ENCODE measurements at regions not wholly inside any gene's neighbourhood (a gene's known extent, or its start where the extent isn't known, plus 50 kb on each side); places are given as distances from the start of the nearest gene placed in this dataset.

DNA sequence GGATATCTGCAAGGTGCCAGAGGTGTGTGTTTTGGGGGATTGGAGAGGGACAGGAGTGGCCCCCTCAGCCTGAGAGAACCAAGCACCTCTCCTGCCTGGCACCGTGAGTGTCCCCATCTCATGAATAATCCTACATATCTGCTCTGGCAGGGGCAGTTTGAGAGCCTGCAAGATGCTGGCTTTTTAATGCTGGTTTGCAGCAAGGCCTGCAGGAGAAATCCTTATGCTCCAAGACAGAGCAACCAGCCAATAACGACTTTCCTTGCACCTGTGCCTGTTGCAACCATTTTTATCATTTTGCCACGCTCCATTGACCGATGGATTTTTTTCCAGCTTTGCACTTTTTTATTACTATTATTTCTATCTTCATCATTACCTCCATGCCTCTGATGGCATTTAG, 259.4 kb upstream of the SKOR2 start:
- DNase-seq = no peak
- H3K4me3 ChIP-seq (ENCODE audit: low read depth in 1 of 3, low read length in 3 of 3) = no peak overlapping the region
- no peaks in the 10 kb centered on the region for H3K36me3 ChIP-seq (ENCODE audit: control insufficient read depth in 3 of 3, insufficient read depth in 2 of 3, low read depth in 1 of 3, low read length in 3 of 3)
- H3K9me3 ChIP-seq (ENCODE audit: control insufficient read depth in 2 of 2, insufficient read depth in 1 of 2, low read depth in 1 of 2, low read length in 1 of 2) = no peaks in the 10 kb centered on the region
- no peak overlapping the region for H3K27ac ChIP-seq (ENCODE audit: low read depth in 1 of 3, low read length in 2 of 3)
- 88 to 92% (median 88%) methylated on average over 4 of the region's 4 CpGs for WGBS, 3 donors
- H3K4me1 ChIP-seq (ENCODE audit: control insufficient read depth in 3 of 3, insufficient read depth in 2 of 3, low read depth in 1 of 3, low read length in 2 of 3) = no peaks in the 10 kb centered on the region
- no peak for FAIRE-seq
- no peaks in the 10 kb centered on the region for H3K27me3 ChIP-seq (ENCODE audit: control insufficient read depth in 3 of 3, insufficient read depth in 3 of 3, low read length in 3 of 3)

DNA sequence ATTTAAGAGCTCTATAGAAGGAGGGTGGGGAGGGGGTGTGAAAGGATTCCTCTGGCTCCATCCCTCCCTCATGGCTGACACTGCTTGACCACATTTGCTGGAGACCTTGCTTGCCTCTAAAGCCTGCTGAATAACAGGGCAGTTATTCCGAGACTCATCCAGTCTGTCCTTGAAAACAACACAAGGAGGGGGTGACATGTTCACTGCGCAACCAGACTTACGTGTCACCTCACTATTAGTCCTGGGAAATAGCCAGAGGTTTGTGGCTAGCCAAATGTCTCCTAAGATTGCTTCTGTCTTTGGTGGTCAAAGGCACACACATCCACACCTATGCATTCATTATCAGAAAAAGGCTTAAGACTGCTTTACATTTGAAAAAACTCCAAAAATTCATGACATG, 256.2 kb upstream of the SKOR2 start:
- no peak for FAIRE-seq
- no peaks in the 10 kb centered on the region for H3K4me1 ChIP-seq (ENCODE audit: control insufficient read depth in 3 of 3, insufficient read depth in 2 of 3, low read depth in 1 of 3, low read length in 2 of 3)
- WGBS, 3 donors = 79 to 98% (median 88%) methylated on average over 3 of the region's 3 CpGs
- H3K4me3 ChIP-seq (ENCODE audit: low read depth in 1 of 3, low read length in 3 of 3) = no peak overlapping the region
- H3K9me3 ChIP-seq (ENCODE audit: control insufficient read depth in 2 of 2, insufficient read depth in 1 of 2, low read depth in 1 of 2, low read length in 1 of 2) = no peaks in the 10 kb centered on the region
- H3K27ac ChIP-seq (ENCODE audit: low read depth in 1 of 3, low read length in 2 of 3) = no peak overlapping the region
- no peak for DNase-seq
- no peaks in the 10 kb centered on the region for H3K36me3 ChIP-seq (ENCODE audit: control insufficient read depth in 3 of 3, insufficient read depth in 2 of 3, low read depth in 1 of 3, low read length in 3 of 3)
- no peaks in the 10 kb centered on the region for H3K27me3 ChIP-seq (ENCODE audit: control insufficient read depth in 3 of 3, insufficient read depth in 3 of 3, low read length in 3 of 3)

DNA sequence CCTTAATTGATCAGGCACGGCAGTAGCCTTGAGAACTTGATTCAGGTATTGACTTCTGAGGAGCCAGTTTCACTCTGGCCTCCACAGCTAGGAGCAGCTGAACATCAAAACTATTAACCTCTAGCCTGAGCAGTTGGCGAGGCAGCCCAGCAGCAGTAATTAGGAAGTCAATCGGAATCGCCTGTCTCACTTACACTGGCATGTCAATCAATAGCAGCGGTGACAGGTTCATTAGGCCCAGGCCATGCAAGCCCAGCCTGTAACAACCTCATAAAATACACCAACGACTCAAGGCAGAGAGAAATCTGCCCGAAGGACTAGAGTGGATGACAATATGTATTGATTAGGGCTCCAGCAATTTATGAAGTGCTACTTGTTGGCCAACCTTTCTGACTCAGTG, 255.4 kb upstream of the SKOR2 start:
- H3K27ac ChIP-seq (ENCODE audit: low read depth in 1 of 3, low read length in 2 of 3) = no peak overlapping the region
- DNase-seq (no peak), FAIRE-seq (no peak)
- 55 to 62% (median 58%) methylated on average over 7 of the region's 7 CpGs for WGBS, 3 donors
- H3K27me3 ChIP-seq (ENCODE audit: control insufficient read depth in 3 of 3, insufficient read depth in 3 of 3, low read length in 3 of 3) = no peaks in the 10 kb centered on the region
- H3K4me3 ChIP-seq (ENCODE audit: low read depth in 1 of 3, low read length in 3 of 3) = no peak overlapping the region
- H3K4me1 ChIP-seq (ENCODE audit: control insufficient read depth in 3 of 3, insufficient read depth in 2 of 3, low read depth in 1 of 3, low read length in 2 of 3) = no peaks in the 10 kb centered on the region
- H3K36me3 ChIP-seq (ENCODE audit: control insufficient read depth in 3 of 3, insufficient read depth in 2 of 3, low read depth in 1 of 3, low read length in 3 of 3) = no peaks in the 10 kb centered on the region
- H3K9me3 ChIP-seq (ENCODE audit: control insufficient read depth in 2 of 2, insufficient read depth in 1 of 2, low read depth in 1 of 2, low read length in 1 of 2) = no peaks in the 10 kb centered on the region

DNA sequence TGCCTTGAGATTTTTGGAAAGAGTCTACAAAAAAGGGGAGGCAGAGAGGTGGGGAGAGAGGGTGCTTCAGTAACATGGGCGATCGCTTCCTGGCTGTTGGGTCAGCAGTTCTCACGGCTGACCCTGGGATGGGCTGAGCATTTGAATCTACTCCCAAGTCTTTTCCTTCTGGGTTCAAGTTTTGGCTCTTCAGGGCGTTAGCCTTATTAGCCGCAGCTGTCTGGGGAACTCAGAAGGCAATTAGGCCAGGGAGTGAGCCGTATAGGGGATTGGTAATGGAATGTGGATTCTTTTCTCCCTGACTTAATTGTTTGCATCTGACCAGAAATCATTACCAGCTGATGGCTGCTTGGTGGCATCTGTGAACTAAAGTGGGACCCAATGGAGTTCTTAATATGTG, 250.5 kb upstream of the SKOR2 start:
- 73 to 86% (median 80%) methylated on average over 6 of the region's 6 CpGs for WGBS, 3 donors
- DNase-seq (no peak), FAIRE-seq (no peak)
- no peaks in the 10 kb centered on the region for H3K27me3 ChIP-seq (ENCODE audit: control insufficient read depth in 3 of 3, insufficient read depth in 3 of 3, low read length in 3 of 3)
- no peaks in the 10 kb centered on the region for H3K9me3 ChIP-seq (ENCODE audit: control insufficient read depth in 2 of 2, insufficient read depth in 1 of 2, low read depth in 1 of 2, low read length in 1 of 2)
- H3K27ac ChIP-seq (ENCODE audit: low read depth in 1 of 3, low read length in 2 of 3) = no peak overlapping the region
- no peak overlapping the region for H3K4me3 ChIP-seq (ENCODE audit: low read depth in 1 of 3, low read length in 3 of 3)
- H3K36me3 ChIP-seq (ENCODE audit: control insufficient read depth in 3 of 3, insufficient read depth in 2 of 3, low read depth in 1 of 3, low read length in 3 of 3) = no peaks in the 10 kb centered on the region
- no peaks in the 10 kb centered on the region for H3K4me1 ChIP-seq (ENCODE audit: control insufficient read depth in 3 of 3, insufficient read depth in 2 of 3, low read depth in 1 of 3, low read length in 2 of 3)

DNA sequence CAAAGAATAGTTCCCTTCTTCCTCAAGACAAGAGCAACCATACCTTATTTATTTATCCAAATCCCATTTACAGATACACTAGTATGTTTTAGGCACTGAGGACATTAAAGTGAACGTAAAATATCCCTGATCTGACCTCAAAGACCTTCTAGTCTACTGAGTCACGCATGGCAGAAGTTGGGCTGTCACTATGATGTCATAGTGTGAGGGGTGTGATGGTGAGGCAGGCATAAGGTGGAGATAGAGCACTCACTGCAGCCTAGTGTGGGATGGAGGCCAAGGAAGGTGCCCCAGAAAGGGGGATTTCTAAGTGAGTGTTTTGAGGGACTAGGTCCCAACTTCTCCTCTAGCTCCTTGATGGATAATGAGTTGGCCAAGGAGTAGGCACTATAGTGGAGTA, 249.5 kb upstream of the SKOR2 start:
- no peak overlapping the region for H3K4me3 ChIP-seq (ENCODE audit: low read depth in 1 of 3, low read length in 3 of 3)
- 41 to 61% (median 57%) methylated on average over 2 of the region's 2 CpGs for WGBS, 3 donors
- no peak overlapping the region for H3K27ac ChIP-seq (ENCODE audit: low read depth in 1 of 3, low read length in 2 of 3)
- no peaks in the 10 kb centered on the region for H3K9me3 ChIP-seq (ENCODE audit: control insufficient read depth in 2 of 2, insufficient read depth in 1 of 2, low read depth in 1 of 2, low read length in 1 of 2)
- FAIRE-seq (no peak), DNase-seq (no peak)
- no peaks in the 10 kb centered on the region for H3K36me3 ChIP-seq (ENCODE audit: control insufficient read depth in 3 of 3, insufficient read depth in 2 of 3, low read depth in 1 of 3, low read length in 3 of 3)
- no peaks in the 10 kb centered on the region for H3K27me3 ChIP-seq (ENCODE audit: control insufficient read depth in 3 of 3, insufficient read depth in 3 of 3, low read length in 3 of 3)
- no peaks in the 10 kb centered on the region for H3K4me1 ChIP-seq (ENCODE audit: control insufficient read depth in 3 of 3, insufficient read depth in 2 of 3, low read depth in 1 of 3, low read length in 2 of 3)

DNA sequence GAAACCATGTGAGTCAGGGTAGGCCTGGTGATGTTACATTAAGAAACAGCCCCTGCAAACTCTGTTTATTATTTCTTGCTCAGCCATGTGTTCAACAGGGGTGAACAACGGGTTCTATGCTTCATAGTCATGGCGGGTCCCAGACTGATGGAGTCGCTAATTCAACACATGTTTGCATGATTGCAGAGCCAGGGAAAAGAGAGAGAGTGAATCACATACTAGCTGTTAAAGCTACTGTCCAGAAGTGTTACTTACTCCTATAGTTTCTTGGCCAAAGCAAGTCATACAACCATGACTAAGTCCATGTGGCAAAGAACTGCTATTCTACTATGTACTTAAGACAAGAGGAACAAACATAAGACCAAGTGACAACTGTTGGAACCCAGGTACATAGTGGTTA, 241.2 kb upstream of the SKOR2 start:
- Histone ChIP-seq H3K9me3 (ENCODE audit: control insufficient read depth in 2 of 2, insufficient read depth in 1 of 2, low read depth in 1 of 2, low read length in 1 of 2) (no peaks in the 10 kb centered on the region), H3K27ac (ENCODE audit: low read depth in 1 of 3, low read length in 2 of 3) (no peak overlapping the region), H3K27me3 (ENCODE audit: control insufficient read depth in 3 of 3, insufficient read depth in 3 of 3, low read length in 3 of 3) (no peaks in the 10 kb centered on the region), H3K4me1 (ENCODE audit: control insufficient read depth in 3 of 3, insufficient read depth in 2 of 3, low read depth in 1 of 3, low read length in 2 of 3) (no peaks in the 10 kb centered on the region), H3K4me3 (ENCODE audit: low read depth in 1 of 3, low read length in 3 of 3) (no peak overlapping the region), H3K36me3 (ENCODE audit: control insufficient read depth in 3 of 3, insufficient read depth in 2 of 3, low read depth in 1 of 3, low read length in 3 of 3) (no peaks in the 10 kb centered on the region)
- WGBS, 3 donors = 84 to 85% (median 84%) methylated on average over 3 of the region's 3 CpGs
- DNase-seq (no peak), FAIRE-seq (no peak)

DNA sequence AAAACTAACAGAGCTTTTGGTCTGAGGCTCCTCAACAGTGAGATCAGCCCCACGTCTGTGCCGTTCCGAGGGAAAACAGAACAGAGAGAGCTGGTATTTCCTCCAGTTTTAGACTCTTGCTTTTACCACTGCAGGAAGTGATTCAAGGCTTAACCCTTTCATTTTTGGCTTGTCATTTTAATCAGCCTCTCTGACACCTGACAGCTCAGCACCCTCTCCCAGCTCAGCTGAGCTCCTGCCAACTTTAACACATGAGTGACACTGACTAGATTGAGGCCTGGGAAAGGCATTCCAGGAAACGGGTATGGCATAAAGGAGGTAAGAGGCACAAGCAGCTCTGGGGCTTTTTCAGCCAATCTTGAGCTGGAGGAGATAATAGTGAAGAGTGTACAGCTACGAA, 239.4 kb upstream of the SKOR2 start:
- no peaks in the 10 kb centered on the region for H3K9me3 ChIP-seq (ENCODE audit: control insufficient read depth in 2 of 2, insufficient read depth in 1 of 2, low read depth in 1 of 2, low read length in 1 of 2)
- FAIRE-seq = no peak
- 43 to 75% (median 64%) methylated on average over 5 of the region's 5 CpGs for WGBS, 3 donors
- no peak for DNase-seq
- H3K36me3 ChIP-seq (ENCODE audit: control insufficient read depth in 3 of 3, insufficient read depth in 2 of 3, low read depth in 1 of 3, low read length in 3 of 3) = no peaks in the 10 kb centered on the region
- no peaks in the 10 kb centered on the region for H3K27me3 ChIP-seq (ENCODE audit: control insufficient read depth in 3 of 3, insufficient read depth in 3 of 3, low read length in 3 of 3)
- no peak overlapping the region for H3K27ac ChIP-seq (ENCODE audit: low read depth in 1 of 3, low read length in 2 of 3)
- H3K4me3 ChIP-seq (ENCODE audit: low read depth in 1 of 3, low read length in 3 of 3) = no peak overlapping the region
- H3K4me1 ChIP-seq (ENCODE audit: control insufficient read depth in 3 of 3, insufficient read depth in 2 of 3, low read depth in 1 of 3, low read length in 2 of 3) = no peaks in the 10 kb centered on the region

DNA sequence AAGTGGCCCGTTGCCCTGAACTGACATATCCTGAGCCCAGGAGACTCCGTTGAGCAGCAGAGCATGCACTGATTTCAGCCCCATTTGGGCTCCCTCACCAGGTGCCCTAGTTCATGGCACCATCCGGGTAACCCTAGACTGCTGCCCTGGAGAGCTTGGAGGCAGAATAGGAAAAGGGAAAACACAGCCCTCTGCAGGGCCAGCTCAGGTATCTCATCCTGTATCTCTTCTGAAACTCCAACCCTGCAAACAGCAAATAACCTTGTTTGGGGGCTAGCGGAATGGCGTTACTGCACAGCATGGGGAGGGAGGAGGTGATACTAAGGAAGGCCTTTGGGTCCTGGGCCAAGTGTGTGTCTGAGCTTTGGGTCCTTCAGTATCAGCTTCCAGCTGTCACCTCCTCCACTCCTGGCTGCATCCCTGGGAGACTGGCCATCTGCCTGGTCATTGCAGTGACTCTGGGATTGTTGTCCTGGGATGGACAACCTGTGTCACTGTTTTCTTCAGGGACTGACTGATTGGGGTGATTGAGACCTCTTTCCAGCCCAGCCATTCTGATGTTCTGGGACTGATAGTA, 233.8 kb upstream of the SKOR2 start:
- Histone ChIP-seq H3K4me3 (ENCODE audit: low read depth in 1 of 3, low read length in 3 of 3) (no peak overlapping the region), H3K4me1 (ENCODE audit: control insufficient read depth in 3 of 3, insufficient read depth in 2 of 3, low read depth in 1 of 3, low read length in 2 of 3) (no peaks in the 10 kb centered on the region), H3K27ac (ENCODE audit: low read depth in 1 of 3, low read length in 2 of 3) (no peak overlapping the region), H3K36me3 (ENCODE audit: control insufficient read depth in 3 of 3, insufficient read depth in 2 of 3, low read depth in 1 of 3, low read length in 3 of 3) (no peaks in the 10 kb centered on the region), H3K27me3 (ENCODE audit: control insufficient read depth in 3 of 3, insufficient read depth in 3 of 3, low read length in 3 of 3) (peaks cover 0 to 4% (median 2%) of the 10 kb centered on the region in 3 donors), H3K9me3 (ENCODE audit: control insufficient read depth in 2 of 2, insufficient read depth in 1 of 2, low read depth in 1 of 2, low read length in 1 of 2) (no peaks in the 10 kb centered on the region)
- DNase-seq (no peak), FAIRE-seq (no peak)
- WGBS, 3 donors = 62 to 66% (median 64%) methylated on average over 5 of the region's 5 CpGs

DNA sequence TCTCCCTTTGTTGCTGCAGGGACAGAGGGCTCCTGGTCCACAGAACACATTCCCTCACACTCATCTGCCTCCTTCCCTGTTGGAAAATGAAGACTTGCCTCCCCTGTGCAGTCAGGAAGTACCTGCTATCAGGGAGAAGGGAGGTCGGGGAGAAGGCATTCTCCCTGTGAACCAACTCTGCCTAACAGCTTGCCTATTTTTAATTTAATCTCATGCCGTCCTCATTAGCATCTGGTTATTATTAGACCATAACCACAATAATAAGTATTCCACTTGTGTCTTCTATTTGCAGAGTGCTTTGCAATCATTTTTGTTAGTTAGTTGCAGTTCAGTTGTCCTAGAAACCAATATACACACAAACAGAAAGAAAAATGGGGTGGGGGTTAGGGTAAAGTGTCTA, 232.6 kb upstream of the SKOR2 start:
- H3K4me1 ChIP-seq (ENCODE audit: control insufficient read depth in 3 of 3, insufficient read depth in 2 of 3, low read depth in 1 of 3, low read length in 2 of 3) = no peaks in the 10 kb centered on the region
- 52 to 69% (median 53%) methylated on average over 2 of the region's 2 CpGs for WGBS, 3 donors
- H3K27me3 ChIP-seq (ENCODE audit: control insufficient read depth in 3 of 3, insufficient read depth in 3 of 3, low read length in 3 of 3) = peaks cover 0 to 4% (median 2%) of the 10 kb centered on the region in 3 donors
- no peaks in the 10 kb centered on the region for H3K36me3 ChIP-seq (ENCODE audit: control insufficient read depth in 3 of 3, insufficient read depth in 2 of 3, low read depth in 1 of 3, low read length in 3 of 3)
- DNase-seq (no peak), FAIRE-seq (no peak)
- H3K9me3 ChIP-seq (ENCODE audit: control insufficient read depth in 2 of 2, insufficient read depth in 1 of 2, low read depth in 1 of 2, low read length in 1 of 2) = no peaks in the 10 kb centered on the region
- no peak overlapping the region for H3K4me3 ChIP-seq (ENCODE audit: low read depth in 1 of 3, low read length in 3 of 3)
- no peak overlapping the region for H3K27ac ChIP-seq (ENCODE audit: low read depth in 1 of 3, low read length in 2 of 3)
